Activated CD4-positive, alpha-beta T cell treated with anti-CD3 and anti-CD28 coated beads, Interleukin-2, amount 50 U/mL, for 48 hours (primary cell): ENCODE measurements at regions not wholly inside any gene's neighbourhood (a gene's known extent, or its start where the extent isn't known, plus 50 kb on each side); places are given as distances from the start of the nearest gene placed in this dataset.

Source experiments
- DNase-seq, 2 experiments: peaks; one replicate each; pipeline ENCODE4 v3.0.0-alpha.2; 2020

DNA sequence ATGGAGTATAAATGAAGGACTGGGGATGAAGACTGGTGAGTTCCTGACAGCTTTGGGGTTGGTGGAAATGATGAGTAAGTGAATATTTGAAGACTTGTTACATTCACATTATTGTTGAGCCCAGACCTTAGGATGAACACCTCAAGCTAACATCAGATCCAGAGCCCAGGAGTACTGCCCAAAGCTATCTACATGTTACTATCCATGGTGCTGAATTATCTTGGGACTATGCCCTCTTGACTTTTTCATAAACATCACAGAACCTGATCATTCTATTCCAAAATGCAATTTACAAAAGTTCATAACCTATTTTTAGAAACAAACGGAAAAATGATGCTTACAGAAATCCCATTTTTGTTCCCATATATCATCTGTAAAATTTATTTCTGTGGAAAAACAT, 613.3 kb downstream of the TUSC7 start:
- DNase-seq: no peak

DNA sequence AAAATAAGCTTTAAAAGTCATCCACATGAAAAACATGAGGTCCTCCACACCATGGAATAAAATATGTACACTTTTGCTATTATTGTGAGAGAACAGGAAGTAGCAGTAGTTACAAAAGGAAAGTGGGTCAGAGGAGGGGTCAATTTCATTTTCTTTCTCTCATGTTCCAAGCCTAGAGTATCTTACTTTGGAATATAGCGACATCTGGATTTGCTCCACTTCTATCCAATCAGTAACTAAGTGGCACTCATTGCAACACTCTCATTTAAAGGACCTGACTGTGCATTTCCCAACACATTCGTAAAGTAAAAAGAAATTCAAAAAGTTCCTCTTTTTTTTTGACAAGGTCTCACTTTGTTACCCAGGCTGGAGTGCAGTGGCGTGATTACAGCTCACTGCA, 637.3 kb downstream of the TUSC7 start:
- no peak for DNase-seq

DNA sequence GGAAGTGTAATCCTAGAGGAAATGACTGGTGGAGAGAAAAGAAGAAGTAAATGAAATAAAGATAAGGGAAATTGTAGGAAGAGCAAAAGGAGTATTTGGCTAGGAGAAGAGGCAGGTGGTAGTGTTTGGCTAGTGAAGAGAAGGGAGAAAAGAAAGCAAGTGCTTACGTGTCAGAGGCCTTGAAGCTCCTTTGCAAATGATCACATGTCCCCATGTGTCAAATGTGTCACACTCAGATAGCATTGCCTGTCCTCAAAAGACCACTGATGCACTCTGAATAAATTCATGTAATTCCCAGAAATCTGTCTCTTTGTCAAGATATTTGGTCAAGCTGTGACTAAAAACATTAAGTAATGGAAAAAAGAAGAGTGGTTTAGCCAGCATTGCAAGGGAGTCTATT, 639.3 kb downstream of the TUSC7 start:
- DNase-seq: no peak

DNA sequence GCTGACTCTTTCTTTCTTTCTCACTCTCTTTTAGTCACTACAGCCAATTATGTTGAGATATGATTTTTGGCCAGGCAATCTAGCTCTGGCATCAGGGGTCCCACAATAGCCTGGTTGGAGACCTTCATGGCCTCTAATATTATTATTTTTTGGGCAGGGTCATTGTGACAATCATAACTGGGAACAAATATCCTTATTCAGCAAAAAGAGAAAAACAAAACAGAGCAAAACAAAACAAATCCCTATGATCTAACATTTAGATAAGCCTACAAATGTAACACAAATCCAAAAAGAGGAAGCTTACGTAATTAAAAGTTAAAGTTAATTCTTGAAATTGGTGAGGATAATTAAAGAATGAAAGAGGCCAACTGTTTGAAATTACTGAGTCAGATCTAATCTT, 640.0 kb downstream of the TUSC7 start:
- no peak for DNase-seq

DNA sequence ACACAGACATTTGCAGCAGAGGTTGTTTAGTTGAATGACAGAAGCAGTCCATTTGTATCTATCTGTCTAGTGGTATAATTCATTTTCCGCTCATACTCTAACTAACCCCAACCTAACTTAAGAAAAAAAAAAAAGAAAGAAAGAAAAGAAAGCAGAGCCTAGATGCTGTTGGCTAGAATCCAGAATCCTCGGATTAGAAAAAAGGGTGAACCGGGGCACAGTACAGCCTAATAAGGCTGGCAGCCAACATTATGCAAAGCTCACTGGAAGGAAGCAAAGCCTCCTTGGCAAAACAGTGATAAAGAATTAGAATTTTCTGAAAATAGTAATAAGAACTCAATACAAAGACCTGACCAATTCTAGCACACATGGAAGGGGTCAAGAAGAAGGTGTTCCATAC, 640.8 kb downstream of the TUSC7 start:
- DNase-seq: no peak

DNA sequence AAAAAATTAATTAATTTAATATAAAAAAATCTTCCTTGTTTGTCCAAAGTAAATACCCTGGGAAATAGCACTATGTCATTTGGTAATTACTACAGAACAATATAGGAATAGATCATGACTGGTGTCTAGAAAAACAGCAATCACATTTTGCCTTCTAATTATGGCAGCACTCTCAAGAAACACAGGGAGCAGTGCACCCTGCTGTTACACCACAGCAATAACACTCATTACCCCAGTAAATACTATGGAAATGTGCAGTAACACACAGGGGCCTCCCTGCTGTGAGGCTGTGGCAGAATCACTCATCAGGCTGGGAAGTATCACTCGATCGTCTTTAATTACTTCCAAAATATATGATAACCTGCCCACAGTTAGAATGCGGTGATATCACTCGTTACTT, 646.0 kb downstream of the TUSC7 start:
- DNase-seq: no peak

DNA sequence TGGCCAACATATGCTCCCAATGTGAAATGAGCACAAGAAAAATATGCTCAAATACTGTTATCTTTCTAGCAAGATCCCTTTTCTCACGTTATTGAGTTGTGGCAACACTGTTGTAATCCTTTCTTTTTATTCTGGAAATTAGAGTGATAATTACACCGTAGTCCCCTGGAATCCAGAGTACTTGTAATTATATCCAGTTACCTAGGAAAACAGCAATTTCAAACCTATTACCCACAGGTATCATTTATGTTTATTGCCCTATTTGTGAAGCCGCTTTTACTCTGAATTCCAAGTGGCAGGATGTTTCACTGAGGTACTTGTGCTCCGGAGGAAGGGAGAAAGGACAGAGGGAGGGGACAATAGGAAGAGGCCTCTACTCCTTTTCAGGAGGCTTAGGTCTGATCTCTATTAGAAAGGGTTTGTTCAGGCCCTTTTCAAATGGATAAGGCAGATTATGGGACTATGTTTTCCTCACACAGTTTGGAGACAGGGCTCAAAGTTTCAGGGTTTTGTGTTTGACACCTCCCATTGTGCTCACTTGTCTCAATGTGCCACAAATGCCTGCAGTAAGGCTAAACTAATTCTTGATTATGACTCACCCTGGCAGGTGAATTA, 646.6 kb downstream of the TUSC7 start:
- no peak for DNase-seq

DNA sequence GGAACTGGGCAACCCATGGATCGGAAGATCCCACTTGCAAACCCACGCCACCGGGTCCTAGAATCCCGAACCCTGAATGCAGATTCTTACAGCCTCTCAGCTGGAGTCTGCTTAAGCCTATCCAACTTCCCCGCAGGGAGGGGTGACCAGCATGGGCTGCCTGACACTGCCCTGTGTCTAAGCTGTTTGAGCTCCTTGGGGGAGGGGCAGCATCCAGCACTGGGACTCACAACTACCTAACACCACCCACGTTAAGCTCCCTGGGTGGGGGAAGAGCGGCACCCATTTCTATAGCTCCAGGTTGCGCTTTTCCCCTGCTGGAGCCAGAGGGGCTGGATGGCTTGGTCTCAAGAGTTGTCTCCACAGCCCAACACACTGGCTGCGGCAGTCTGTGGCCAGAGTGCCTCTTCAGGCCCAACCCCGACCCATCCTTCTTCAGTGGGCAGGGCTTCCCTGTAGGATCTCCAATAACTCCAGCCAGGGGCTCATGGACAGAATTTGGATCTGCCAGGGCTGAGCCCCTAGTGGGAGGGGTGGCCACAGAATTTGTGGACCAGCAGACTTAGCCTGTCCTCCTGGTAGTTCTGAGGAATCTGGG, 649.2 kb downstream of the TUSC7 start:
- DNase-seq: no peak

DNA sequence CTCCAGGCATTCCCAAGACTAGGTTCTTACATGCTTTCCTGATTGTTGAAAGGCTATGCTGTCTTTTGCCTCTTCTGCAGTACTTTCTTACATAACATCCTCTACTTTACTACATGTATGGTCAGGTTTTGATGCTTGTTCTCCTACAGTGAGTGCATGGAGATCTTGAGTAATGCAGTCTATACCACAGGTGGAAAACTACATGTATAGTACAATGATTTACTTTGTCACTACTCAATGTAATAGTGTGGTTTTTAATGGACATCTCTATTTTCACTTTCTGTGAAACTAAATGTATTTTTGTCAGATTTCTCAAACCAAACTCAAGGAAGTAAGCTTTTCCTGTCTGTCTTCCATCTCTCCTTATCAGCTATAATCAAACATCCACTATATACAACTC, 657.0 kb downstream of the TUSC7 start:
- DNase-seq: no peak

DNA sequence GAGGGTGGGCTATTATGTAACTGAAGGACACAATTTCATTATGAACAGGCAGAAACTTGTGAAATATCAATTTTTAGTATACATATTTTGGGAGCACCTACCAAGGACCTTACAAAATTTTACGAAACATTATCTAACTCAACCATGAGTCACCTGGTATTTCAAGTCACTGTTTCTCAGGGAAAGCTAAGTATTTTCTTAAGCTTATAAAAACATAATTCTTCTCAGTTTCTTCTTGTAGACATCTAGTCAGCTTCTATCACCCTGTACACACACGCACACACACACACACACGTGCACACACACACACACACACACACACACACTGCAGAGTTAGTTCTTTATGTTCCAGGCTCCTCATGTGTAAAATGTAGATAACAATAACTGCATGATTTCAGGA, 658.3 kb downstream of the TUSC7 start:
- no peak for DNase-seq

DNA sequence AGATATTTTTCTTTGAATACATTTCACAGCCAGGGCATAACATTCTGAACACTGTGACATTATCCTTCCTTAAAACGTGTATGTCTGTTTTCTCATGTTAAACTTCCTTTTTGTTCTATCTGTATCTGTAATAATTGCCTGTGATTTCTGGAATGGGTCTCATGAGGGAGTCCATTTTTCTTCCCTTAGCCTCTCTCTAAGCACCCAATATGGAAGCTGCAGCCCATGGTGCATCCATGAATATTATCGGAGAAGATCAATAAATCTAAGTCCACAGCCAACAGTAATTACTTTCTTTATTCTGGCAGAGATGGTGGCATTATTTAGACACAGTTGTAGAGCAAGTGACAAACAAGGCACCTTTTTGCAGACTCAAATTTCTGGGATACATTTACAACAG, 671.1 kb downstream of the TUSC7 start:
- no peak for DNase-seq

DNA sequence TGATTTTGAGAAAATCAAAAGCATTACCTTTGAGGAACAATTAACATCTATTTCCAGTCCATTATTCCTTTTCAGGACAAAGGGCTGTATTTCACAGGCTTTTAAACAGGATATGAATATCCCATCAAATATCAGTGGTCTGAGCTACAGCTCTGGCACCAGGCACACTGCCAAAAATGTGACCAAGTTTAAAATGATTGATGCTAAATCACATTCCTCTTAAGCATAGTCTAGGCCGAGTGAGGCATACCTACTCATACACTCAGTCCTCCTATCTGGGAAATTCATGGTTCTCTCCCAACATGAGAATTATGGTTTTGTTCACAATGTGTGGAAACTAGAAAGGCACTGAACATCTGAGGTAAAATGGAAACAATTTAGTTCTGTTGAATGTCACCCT, 683.5 kb downstream of the TUSC7 start:
- no peak for DNase-seq

DNA sequence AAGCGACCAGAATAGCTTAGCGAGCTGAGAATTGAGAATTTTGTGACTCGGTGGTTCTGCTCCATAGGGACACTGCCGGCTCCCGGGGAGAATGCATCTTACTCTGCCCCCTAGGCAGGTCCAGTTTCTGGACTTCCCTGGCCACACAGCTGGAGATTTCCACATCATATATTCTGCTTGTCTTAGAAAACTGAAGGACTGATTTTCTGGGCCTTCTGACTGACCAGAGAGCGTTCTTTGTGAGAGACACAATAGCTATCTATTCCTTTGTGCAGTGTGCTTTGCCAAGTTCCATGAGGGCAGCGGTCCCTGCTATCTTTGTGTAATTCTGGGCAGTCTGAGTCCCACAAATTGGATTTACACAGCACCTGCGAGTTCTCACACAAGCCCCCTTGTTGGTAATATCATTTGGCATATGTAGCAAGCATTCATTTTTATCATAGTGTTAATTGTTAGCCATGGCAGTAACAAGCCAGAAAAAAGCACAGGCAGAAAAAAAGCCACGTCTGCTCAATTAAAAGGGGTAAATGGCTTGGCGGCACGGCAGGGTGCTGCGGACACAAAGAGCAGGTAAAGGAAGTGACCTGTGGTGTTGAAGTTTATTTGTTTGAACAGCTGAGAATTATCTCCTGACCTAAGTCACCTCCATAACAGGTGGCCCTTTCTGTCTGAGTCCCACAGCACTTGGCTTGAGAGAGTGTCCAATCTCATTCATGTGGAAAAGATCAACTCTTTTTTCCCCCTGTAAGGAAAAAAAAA, 688.7 kb downstream of the TUSC7 start:
- DNase-seq: no peak

DNA sequence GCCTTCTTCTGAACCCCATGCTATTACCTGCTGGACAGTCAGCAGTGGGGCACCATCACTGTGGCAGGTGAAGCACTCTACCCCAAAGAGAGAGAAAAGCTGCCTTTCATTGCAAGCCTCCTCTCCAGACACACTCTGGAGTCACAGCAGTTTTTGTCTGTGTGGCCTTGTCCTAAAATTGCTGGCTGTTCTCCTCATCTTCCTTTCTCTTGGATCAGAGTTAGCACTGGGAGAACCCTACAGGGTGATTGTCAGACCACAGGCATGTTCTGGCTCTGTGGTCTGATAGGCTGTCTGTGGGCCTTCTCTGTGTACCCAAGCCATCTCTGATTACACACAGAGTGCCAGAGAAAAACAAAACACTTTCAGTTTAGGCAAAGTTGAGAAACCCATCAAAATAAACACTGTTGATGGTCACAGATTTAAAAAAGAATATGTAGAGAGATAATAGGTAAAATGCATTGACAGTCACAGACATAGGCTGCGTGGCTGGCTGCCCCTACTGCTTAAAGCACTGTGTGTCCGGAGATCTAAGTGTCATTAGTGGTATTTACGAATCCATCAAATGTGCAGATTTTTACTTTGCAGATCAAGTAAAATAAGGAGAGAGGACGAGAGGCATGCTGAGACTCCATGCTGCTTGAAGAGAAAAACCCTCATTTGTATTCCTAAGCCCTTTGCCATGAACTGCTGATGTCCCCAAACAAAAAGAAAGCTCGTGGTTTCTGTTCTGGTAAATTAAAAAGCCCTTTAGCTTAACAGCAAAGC, 689.9 kb downstream of the TUSC7 start:
- no peak for DNase-seq

DNA sequence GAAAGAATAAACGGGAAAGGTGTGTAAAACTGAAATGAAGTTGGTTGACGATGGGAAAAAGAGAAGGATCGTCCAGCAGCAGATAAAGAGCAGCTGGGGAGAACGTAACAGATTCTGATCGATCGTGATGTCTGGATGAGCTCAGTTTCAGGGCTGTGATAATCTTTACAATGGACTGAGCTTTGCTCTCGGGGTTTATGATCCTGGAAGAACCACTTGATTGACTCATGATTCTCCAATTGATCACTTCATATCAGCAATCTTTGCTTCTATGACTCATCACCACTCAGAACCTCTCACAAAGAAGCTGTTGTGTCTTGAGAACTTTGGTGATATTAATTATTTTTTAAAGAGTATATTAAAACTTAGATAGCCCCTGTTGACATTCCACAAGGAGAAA, 690.7 kb downstream of the TUSC7 start:
- DNase-seq: no peak

DNA sequence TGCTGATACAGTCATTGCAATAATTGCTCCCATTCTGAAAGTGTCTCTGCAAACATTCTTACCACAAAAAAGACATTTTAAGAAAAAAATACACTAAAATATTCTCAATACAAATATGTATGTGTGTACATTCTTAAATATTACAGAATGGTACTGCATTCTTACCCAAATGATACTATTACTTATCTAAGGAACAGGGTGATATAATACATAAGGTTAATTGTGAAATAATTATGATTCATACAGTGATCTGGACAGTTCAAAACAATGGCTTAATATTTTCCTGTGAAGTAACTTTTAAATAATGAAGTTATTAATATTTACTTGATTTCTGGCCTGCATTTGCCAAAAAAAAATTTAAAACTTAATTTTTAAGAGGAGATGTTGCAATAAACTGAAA, 694.6 kb downstream of the TUSC7 start:
- no peak for DNase-seq

DNA sequence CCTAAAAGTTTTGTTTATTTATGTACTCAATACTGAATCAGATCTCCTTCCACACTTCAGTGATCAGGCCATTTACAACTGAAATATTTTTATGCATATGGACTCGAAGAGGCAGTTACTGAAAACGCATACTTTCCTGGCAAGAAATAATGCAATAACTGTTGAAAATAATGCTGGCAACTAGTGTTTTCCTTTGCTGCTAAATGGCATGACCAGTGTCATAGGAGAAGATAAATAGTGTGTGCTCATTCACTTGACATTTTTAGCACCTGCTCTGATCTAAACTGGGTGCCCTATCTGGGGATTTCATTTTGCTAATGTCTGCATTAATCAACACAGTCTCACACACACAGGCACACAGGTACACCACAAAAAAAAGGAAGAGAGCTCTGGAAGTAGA, 695.2 kb downstream of the TUSC7 start:
- no peak for DNase-seq

DNA sequence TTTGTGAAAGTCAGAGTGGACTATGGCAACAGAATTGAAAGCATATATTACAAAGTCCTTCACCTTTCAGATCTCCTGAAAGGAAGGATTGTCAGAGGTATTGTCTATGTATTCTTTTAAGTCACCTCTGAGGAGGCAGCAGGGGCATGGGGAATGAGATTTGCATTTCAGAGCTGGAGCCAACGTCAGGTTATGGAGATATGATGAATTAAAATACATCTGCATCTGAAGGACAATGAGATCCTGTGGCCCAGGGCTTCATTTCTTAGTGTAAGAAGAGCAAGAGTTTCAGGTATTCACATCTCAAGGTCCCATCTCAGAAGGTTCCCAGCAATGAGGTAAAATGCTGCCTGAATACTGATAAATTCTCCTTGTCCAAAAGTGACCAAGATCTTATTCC, 695.8 kb downstream of the TUSC7 start:
- no peak for DNase-seq

DNA sequence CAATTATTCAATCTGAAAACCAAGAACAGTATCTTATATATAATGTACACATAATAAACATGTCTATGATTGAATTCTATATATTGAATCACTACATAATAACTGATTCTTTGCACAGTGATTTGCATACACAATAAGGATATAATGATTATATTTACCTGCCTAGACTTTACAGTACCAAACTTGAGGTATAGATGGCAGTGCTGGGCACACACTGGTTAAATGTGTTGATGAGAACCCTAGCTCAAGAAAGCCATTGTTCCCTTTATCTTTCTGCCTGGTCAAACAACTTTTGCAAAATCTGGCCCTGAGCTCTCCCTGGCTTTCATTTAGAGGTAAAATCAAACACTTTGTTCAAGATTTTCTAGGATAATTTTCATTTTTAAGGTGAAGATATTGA, 697.7 kb downstream of the TUSC7 start:
- DNase-seq: no peak

DNA sequence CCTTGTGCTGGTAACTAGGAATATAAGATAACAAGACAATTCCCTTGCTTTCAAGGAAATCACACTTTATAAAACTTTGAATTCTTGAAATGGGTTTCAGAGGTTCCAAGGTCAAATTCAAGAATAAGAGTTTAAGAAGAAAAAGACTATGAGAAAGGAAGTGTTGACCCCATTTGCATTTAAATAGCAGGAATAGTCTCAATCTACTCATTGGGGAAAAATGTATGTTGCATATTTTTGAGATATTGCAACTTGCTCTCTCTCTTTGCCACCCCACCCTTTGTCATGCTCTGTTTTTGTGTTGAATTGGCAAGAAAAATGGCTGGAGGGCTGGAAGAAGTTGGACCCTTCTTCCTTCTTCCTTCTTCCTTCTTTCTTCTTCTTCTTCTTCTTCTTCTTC, 699.2 kb downstream of the TUSC7 start:
- no peak for DNase-seq

DNA sequence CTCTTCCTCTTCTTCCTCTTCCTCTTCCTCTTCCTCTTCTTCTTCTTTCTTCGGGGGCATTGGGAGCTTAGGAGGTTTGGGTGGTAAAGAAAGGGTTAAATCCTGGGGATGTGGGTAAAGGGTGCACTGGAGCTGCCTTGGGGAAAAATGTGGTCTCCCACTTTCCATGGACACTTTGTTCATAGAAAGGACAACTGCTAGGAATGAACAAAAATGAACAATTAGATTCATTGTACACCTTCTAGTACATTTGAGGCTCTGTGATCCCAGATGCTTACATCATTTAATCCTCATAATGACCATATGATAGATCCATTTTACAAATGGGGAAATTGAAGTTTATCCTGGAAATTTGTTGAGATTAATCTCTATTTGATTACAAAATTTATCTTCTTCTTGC, 699.7 kb downstream of the TUSC7 start:
- DNase-seq: no peak

DNA sequence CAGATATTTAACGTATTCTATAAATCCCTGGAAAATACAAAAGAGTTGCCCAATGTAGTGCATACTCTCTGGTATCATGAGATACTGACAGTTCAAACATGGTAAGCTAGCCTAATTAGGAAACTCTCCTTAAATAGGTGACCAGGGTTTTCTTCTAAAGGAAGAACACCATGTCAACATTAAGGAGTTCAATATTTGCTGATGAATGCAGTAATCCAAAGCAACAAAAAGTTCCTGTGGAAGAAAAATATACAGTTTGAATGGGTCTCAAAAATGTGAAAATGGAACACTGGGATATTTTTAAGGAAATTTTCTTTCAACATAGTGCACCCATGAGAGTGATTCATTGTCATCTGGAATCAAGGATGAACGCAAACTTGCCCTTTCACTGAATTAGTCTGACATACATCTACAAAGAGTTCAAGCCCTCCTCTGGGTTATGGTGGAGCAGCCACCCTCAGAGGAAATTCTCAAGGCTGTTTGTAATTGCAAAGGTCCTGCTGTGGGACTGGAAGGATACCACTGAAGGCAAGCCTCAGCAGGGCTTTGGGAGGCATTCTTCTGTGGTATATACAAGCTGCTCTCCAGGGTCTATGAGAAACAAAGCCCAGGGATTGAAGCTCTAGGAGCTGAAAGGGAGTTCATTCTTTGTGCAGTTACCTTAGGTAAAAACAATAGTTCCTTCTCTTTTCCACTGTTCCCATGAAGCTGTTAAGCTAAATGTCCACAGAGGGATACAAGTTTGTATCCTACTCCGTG, 700.3 kb downstream of the TUSC7 start:
- no peak for DNase-seq

DNA sequence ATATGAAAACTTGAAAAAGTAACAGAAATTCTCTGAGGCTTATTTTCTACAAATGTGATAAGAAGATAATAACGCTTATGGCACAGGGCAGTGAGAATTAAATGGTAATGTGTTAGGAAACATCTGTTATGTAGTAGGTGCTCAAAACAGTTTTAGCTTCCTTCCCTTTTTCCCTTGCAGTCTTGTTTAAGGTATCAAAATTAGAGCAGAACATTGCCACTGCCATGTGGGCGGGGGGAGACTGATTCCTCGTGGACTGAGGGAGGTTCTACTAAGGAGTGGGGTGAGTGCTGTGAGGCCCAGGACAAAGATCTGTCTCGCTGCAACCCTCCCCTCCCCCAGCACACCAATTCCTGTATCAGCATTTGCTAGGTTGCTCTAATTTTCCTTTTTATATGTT, 702.4 kb downstream of the TUSC7 start:
- DNase-seq: no peak
